Mammary epithelial cell (primary cell): ENCODE measurements at regions not wholly inside any gene's neighbourhood (a gene's known extent, or its start where the extent isn't known, plus 50 kb on each side); places are given as distances from the start of the nearest gene placed in this dataset.

Experiments
- EZH2 ChIP-seq: IDR thresholded peaks from 2 replicates; pipeline ENCODE4 v1.6.1; 2012; ENCODE audit warnings: low read length, inconsistent platforms, borderline replicate concordance
- TF ChIP-seq, protein P1 (sequence below), 2 donors: IDR thresholded peaks in 1 of 2; conservative IDR thresholded peaks in 1 of 2; 2 replicates each; pipeline ENCODE4 v1.5.1; 2011 to 2012; ENCODE audit warnings: inconsistent platforms in 2 of 2, low read length in 2 of 2, mild to moderate bottlenecking in 2 of 2, control low read depth in 1 of 2, low read depth in 1 of 2; ENCODE audit not compliant: insufficient read depth in 1 of 2; ENCODE audit errors: extremely low read depth in 1 of 2

DNA sequence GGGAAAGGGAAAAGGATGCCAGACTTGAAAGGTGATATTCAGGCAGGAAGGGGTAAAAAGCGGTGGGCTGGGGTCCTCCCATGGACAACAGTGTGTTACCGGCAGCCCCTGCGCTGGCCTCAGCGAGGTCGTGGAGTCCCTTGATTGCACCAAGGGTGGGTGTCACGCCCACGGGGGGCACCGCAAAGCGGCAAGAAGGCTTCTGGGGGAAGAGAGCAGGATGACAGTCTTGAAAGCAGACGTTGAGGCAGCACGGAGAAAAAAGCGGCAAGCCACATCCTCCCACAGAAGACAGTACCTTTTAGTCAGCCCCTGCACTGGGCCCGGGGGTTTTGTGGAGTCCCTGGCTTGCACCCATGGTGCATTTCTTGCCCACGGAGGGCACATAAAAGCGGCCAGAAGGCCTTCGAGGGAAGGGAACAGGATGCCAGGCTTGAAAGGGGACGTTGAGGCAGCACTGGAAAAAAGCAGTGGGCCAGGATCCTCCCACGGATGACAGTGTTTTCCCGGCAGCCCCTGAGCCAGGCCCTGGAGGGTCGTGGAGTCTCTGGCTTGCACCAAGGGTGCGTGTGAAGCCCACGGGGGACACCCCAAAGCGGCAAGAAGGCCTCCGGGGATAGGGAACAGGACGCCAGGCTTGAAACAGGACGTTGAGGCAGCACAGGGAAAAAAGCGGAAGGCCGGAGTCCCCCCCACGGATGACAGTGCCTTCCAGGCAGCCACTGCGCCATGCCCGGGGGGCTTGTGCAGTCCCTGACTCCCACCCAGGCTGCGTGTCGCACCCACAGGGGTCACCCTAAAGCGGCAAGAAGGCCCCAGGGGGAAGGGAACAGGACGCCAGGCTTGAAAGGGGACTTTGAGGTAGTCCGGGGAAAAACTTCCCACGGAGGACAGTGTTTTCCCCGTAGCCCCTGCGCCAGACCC lies 162.2 kb upstream of the ALG10B start:
- TF ChIP-seq, protein P1, sequence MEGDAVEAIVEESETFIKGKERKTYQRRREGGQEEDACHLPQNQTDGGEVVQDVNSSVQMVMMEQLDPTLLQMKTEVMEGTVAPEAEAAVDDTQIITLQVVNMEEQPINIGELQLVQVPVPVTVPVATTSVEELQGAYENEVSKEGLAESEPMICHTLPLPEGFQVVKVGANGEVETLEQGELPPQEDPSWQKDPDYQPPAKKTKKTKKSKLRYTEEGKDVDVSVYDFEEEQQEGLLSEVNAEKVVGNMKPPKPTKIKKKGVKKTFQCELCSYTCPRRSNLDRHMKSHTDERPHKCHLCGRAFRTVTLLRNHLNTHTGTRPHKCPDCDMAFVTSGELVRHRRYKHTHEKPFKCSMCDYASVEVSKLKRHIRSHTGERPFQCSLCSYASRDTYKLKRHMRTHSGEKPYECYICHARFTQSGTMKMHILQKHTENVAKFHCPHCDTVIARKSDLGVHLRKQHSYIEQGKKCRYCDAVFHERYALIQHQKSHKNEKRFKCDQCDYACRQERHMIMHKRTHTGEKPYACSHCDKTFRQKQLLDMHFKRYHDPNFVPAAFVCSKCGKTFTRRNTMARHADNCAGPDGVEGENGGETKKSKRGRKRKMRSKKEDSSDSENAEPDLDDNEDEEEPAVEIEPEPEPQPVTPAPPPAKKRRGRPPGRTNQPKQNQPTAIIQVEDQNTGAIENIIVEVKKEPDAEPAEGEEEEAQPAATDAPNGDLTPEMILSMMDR (conservative IDR thresholded peaks at IDR 0.05 in 1 of 2, IDR thresholded peaks at IDR 0.05 in 1 of 2; ENCODE audit: extremely low read depth in 1 of 2, insufficient read depth in 1 of 2, low read depth in 1 of 2, low read length in 2 of 2) = no peak
- TF ChIP-seq EZH2 = no peak
